ENCODE measurements at regions not wholly inside any gene's neighbourhood (a gene's known extent, or its start where the extent isn't known, plus 50 kb on each side); places are given as distances from the start of the nearest gene placed in this dataset.

- H3K4me2 ChIP-seq (ENCODE audit: insufficient read depth, low read length), result no peak overlapping the region
- H3K4me3 ChIP-seq (ENCODE audit: low read depth in 1 of 2, low read length in 2 of 2), result no peak overlapping the region
- H2AFZ ChIP-seq (ENCODE audit: low read depth, low read length), result no peak overlapping the region
- H3K4me1 ChIP-seq (ENCODE audit: insufficient read depth, low read length), result no peaks in the 10 kb centered on the region
- H3K27ac ChIP-seq (ENCODE audit: low read length), result no peak overlapping the region
- no peak for ATAC-seq (ENCODE audit: insufficient read depth, low read depth)
- no peaks in the 10 kb centered on the region for H4K20me1 ChIP-seq (ENCODE audit: insufficient read depth, low read length)
- no peak for DNase-seq
- H3K36me3 ChIP-seq (ENCODE audit: insufficient read depth, low read length), result no peaks in the 10 kb centered on the region
- no peaks in the 10 kb centered on the region for H3K9me3 ChIP-seq (ENCODE audit: insufficient read depth, low read length, severe bottlenecking)
- no peaks in the 10 kb centered on the region for H3K79me2 ChIP-seq (ENCODE audit: insufficient read depth, low read length)
- H3K27me3 ChIP-seq (ENCODE audit: insufficient read depth, low read length, poor library complexity), result peaks cover 13% of the 10 kb centered on the region
- no peak overlapping the region for H3K9ac ChIP-seq (ENCODE audit: low read depth, low read length)
- TF ChIP-seq EZH2 (IDR thresholded peaks at IDR 0.05; ENCODE audit: borderline replicate concordance, low read depth, low read length, severe bottlenecking), result no peak
Observed at GRCh38 chr3:40718681-40719080, 193.9 kb downstream of the ZNF621 start.

- H3K36me3 ChIP-seq (ENCODE audit: insufficient read depth, low read length), result no peaks in the 10 kb centered on the region
- no peak overlapping the region for H3K9ac ChIP-seq (ENCODE audit: low read depth, low read length)
- no peak for DNase-seq
- no peaks in the 10 kb centered on the region for H4K20me1 ChIP-seq (ENCODE audit: insufficient read depth, low read length)
- H3K9me3 ChIP-seq (ENCODE audit: insufficient read depth, low read length, severe bottlenecking), result no peaks in the 10 kb centered on the region
- no peak for ATAC-seq (ENCODE audit: insufficient read depth, low read depth)
- H3K27ac ChIP-seq (ENCODE audit: low read length), result no peak overlapping the region
- H3K4me1 ChIP-seq (ENCODE audit: insufficient read depth, low read length), result no peaks in the 10 kb centered on the region
- H3K27me3 ChIP-seq (ENCODE audit: insufficient read depth, low read length, poor library complexity), result peaks cover 13% of the 10 kb centered on the region
- H3K4me3 ChIP-seq (ENCODE audit: low read depth in 1 of 2, low read length in 2 of 2), result no peak overlapping the region
- H3K79me2 ChIP-seq (ENCODE audit: insufficient read depth, low read length), result no peaks in the 10 kb centered on the region
- no peak overlapping the region for H3K4me2 ChIP-seq (ENCODE audit: insufficient read depth, low read length)
- peak; percentile 35 for TF ChIP-seq CTCF (IDR thresholded peaks at IDR 0.05; ENCODE audit: borderline replicate concordance, extremely low read depth, low read length, poor library complexity, severe bottlenecking)
- TF ChIP-seq EZH2 (IDR thresholded peaks at IDR 0.05; ENCODE audit: borderline replicate concordance, low read depth, low read length, severe bottlenecking), result no peak
- H2AFZ ChIP-seq (ENCODE audit: low read depth, low read length), result no peak overlapping the region
Observed at GRCh38 chr3:40719660-40720287, 195.0 kb downstream of the ZNF621 start.

- Histone ChIP-seq H3K79me2 (ENCODE audit: insufficient read depth, low read length) (no peaks in the 10 kb centered on the region), H3K9ac (ENCODE audit: low read depth, low read length) (no peak overlapping the region), H3K4me1 (ENCODE audit: insufficient read depth, low read length) (no peaks in the 10 kb centered on the region), H2AFZ (ENCODE audit: low read depth, low read length) (no peak overlapping the region), H3K36me3 (ENCODE audit: insufficient read depth, low read length) (no peaks in the 10 kb centered on the region), H3K4me2 (ENCODE audit: insufficient read depth, low read length) (no peak overlapping the region), H3K27ac (ENCODE audit: low read length) (no peak overlapping the region), H3K27me3 (ENCODE audit: insufficient read depth, low read length, poor library complexity) (peaks cover 13% of the 10 kb centered on the region), H4K20me1 (ENCODE audit: insufficient read depth, low read length) (no peaks in the 10 kb centered on the region), H3K9me3 (ENCODE audit: insufficient read depth, low read length, severe bottlenecking) (no peaks in the 10 kb centered on the region), H3K4me3 (ENCODE audit: low read depth in 1 of 2, low read length in 2 of 2) (no peak overlapping the region)
- TF ChIP-seq EZH2 (IDR thresholded peaks at IDR 0.05; ENCODE audit: borderline replicate concordance, low read depth, low read length, severe bottlenecking), result no peak
- TF ChIP-seq CTCF (IDR thresholded peaks at IDR 0.05; ENCODE audit: borderline replicate concordance, extremely low read depth, low read length, poor library complexity, severe bottlenecking), result no peak
- DNase-seq (no peak), ATAC-seq (ENCODE audit: insufficient read depth, low read depth) (no peak)
Observed at GRCh38 chr3:40720341-40720740, 195.6 kb downstream of the ZNF621 start.

- Histone ChIP-seq H3K79me2 (ENCODE audit: insufficient read depth, low read length) (no peaks in the 10 kb centered on the region), H3K27ac (ENCODE audit: low read length) (no peak overlapping the region), H3K4me1 (ENCODE audit: insufficient read depth, low read length) (no peaks in the 10 kb centered on the region), H3K36me3 (ENCODE audit: insufficient read depth, low read length) (no peaks in the 10 kb centered on the region), H3K9me3 (ENCODE audit: insufficient read depth, low read length, severe bottlenecking) (no peaks in the 10 kb centered on the region), H3K27me3 (ENCODE audit: insufficient read depth, low read length, poor library complexity) (peaks cover 12% of the 10 kb centered on the region), H3K9ac (ENCODE audit: low read depth, low read length) (no peak overlapping the region), H3K4me2 (ENCODE audit: insufficient read depth, low read length) (no peak overlapping the region), H4K20me1 (ENCODE audit: insufficient read depth, low read length) (no peaks in the 10 kb centered on the region), H2AFZ (ENCODE audit: low read depth, low read length) (no peak overlapping the region), H3K4me3 (ENCODE audit: low read depth in 1 of 2, low read length in 2 of 2) (no peak overlapping the region)
- TF ChIP-seq CTCF (IDR thresholded peaks at IDR 0.05; ENCODE audit: borderline replicate concordance, extremely low read depth, low read length, poor library complexity, severe bottlenecking) (no peak), EZH2 (IDR thresholded peaks at IDR 0.05; ENCODE audit: borderline replicate concordance, low read depth, low read length, severe bottlenecking) (no peak)
- DNase-seq (no peak), ATAC-seq (ENCODE audit: insufficient read depth, low read depth) (no peak)
Observed at GRCh38 chr3:40720863-40721262, 196.1 kb downstream of the ZNF621 start.

Measured in DND-41 (cell line).